DND-41 (cell line): ENCODE measurements at regions not wholly inside any gene's neighbourhood (a gene's known extent, or its start where the extent isn't known, plus 50 kb on each side); places are given as distances from the start of the nearest gene placed in this dataset.

ENCODE experiments used
- ATAC-seq: fragments of 200-7000 bp; cut with Tn5 transposase; 3 replicates; pipeline ENCODE4 v1.9.1; 2021; ENCODE audit warnings: low read depth; ENCODE audit not compliant: insufficient read depth
- DNase-seq: peaks from one replicate; pipeline ENCODE4 v3.0.0-alpha.2; 2020
- H2AFZ ChIP-seq: 2 replicates; pipeline ENCODE4 v1.6.0; 2012; ENCODE audit warnings: low read depth, low read length
- H3K27ac ChIP-seq: 2 replicates; pipeline ENCODE4 v1.5.1; 2012; ENCODE audit warnings: low read length, inconsistent platforms
- H3K27me3 ChIP-seq: fragments of 200-600 bp; sonication (generic); 2 replicates; pipeline ENCODE4 v1.6.0; 2012; ENCODE audit warnings: low read length, mild to moderate bottlenecking, inconsistent platforms; ENCODE audit not compliant: insufficient read depth, poor library complexity
- H3K36me3 ChIP-seq: 2 replicates; pipeline ENCODE4 v1.5.1; 2012; ENCODE audit warnings: low read length, inconsistent platforms; ENCODE audit not compliant: insufficient read depth
- H3K4me1 ChIP-seq: 2 replicates; pipeline ENCODE4 v1.5.1; 2012; ENCODE audit warnings: mild to moderate bottlenecking, low read length; ENCODE audit not compliant: insufficient read depth
- H3K4me2 ChIP-seq: 2 replicates; pipeline ENCODE4 v1.6.0; 2012; ENCODE audit warnings: mild to moderate bottlenecking, moderate library complexity, low read length, inconsistent platforms; ENCODE audit not compliant: insufficient read depth
- H3K4me3 ChIP-seq, 2 experiments: fragments of 200-600 bp in 1 of 2; shearing (Covaris generic) in 1 of 2; 2 replicates each; pipeline ENCODE4 v1.5.1; 2012 to 2016; ENCODE audit warnings: inconsistent platforms in 2 of 2, low read length in 2 of 2, mild to moderate bottlenecking in 2 of 2, low read depth in 1 of 2, moderate library complexity in 1 of 2
- H3K79me2 ChIP-seq: 2 replicates; pipeline ENCODE4 v1.6.0; 2012; ENCODE audit warnings: low read length, inconsistent platforms; ENCODE audit not compliant: insufficient read depth
- H3K9ac ChIP-seq: 2 replicates; pipeline ENCODE4 v1.6.0; 2012; ENCODE audit warnings: low read depth, mild to moderate bottlenecking, inconsistent platforms, low read length, moderate library complexity
- H3K9me3 ChIP-seq: 2 replicates; pipeline ENCODE4 v1.5.1; 2012; ENCODE audit warnings: low read length, moderate library complexity, mild to moderate bottlenecking, inconsistent platforms; ENCODE audit not compliant: insufficient read depth, severe bottlenecking
- H4K20me1 ChIP-seq: 2 replicates; pipeline ENCODE4 v1.6.0; 2012; ENCODE audit warnings: low read length; ENCODE audit not compliant: insufficient read depth
- EZH2 ChIP-seq: IDR thresholded peaks from 3 replicates; pipeline ENCODE4 v1.6.1; 2012; ENCODE audit warnings: borderline replicate concordance, low read depth, mild to moderate bottlenecking, moderate library complexity, low read length, inconsistent platforms; ENCODE audit not compliant: severe bottlenecking
- TF ChIP-seq, protein P1 (sequence below): IDR thresholded peaks from 2 replicates; pipeline ENCODE4 v1.5.1; 2012; ENCODE audit warnings: borderline replicate concordance, low read length, moderate library complexity, mild to moderate bottlenecking; ENCODE audit not compliant: poor library complexity, severe bottlenecking; ENCODE audit errors: extremely low read depth

DNA sequence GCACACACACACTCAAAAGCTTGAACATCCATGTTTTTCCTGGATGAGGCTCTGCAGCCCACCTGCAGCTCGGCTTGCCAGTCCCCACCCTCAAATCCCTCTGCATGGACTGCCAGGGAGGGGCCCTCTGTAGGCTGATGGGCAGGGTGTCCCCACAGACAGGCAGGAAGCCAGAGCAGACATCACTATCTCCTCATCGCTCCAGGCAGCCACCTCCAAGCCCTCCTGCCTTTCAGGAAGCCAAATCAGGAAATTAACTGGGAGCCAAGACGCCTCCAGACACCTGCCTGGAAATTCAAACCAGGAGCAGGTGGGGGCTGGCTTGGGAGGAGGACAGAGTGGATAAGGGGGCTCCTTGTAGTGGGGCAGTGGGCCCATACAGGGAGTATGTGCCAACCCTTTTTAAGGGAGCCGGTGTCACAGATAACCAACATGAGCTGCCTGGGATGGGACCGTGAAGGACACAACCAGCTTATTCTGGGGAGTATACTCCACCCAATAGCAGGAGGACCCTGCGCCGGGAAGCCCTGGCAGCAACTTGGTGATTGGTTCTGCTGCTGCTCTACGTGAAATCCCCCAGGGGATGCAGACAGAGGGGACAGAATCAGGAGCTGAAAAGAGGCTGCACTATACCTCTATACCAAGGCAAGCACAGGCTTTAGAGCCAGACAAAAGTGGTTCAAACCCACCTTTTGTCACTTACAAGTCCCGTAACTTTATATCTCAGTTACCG, 139.1 kb downstream of the CCT6B start:
- Histone ChIP-seq H3K4me2 (no peak overlapping the region), H3K27me3 (peaks cover 9% of the 10 kb centered on the region), H3K4me1 (no peaks in the 10 kb centered on the region), H3K4me3 (no peak overlapping the region), H3K9me3 (no peaks in the 10 kb centered on the region), H4K20me1 (peaks cover 3% of the 10 kb centered on the region; the same call in 1 of the 2 replicates), H3K9ac (no peak overlapping the region), H3K36me3 (no peaks in the 10 kb centered on the region), H3K27ac (no peak overlapping the region), H3K79me2 (no peaks in the 10 kb centered on the region), H2AFZ (no peak overlapping the region)
- DNase-seq, result no peak
- TF ChIP-seq, protein P1, sequence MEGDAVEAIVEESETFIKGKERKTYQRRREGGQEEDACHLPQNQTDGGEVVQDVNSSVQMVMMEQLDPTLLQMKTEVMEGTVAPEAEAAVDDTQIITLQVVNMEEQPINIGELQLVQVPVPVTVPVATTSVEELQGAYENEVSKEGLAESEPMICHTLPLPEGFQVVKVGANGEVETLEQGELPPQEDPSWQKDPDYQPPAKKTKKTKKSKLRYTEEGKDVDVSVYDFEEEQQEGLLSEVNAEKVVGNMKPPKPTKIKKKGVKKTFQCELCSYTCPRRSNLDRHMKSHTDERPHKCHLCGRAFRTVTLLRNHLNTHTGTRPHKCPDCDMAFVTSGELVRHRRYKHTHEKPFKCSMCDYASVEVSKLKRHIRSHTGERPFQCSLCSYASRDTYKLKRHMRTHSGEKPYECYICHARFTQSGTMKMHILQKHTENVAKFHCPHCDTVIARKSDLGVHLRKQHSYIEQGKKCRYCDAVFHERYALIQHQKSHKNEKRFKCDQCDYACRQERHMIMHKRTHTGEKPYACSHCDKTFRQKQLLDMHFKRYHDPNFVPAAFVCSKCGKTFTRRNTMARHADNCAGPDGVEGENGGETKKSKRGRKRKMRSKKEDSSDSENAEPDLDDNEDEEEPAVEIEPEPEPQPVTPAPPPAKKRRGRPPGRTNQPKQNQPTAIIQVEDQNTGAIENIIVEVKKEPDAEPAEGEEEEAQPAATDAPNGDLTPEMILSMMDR, result no peak
- TF ChIP-seq EZH2, result no peak
- ATAC-seq, result no peak

DNA sequence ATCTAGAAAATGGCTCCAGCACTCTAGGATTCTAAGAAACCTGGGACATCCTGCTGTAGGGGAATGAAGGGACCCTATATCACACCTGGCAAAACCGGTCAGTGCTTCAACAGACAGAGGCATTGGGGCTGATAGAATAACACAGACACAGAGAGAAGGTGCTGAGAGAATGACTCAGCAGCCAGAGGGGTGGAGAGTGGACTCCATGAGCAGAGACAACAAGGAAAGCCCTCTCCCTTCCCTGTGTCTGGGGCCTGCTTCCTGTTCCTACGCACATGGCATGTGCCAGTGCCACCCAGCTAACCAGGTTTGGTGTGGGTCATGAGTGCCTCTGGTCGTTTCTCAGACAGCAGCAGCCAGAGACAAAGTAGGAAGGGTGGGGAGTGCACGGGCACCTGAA, 140.3 kb downstream of the CCT6B start:
- no peaks in the 10 kb centered on the region for H3K9me3 ChIP-seq
- no peak overlapping the region for H3K27ac ChIP-seq
- ATAC-seq (no peak), DNase-seq (no peak)
- H4K20me1 ChIP-seq, result peaks cover 3% of the 10 kb centered on the region; the same call in 1 of the 2 replicates
- TF ChIP-seq EZH2, result no peak
- TF ChIP-seq, protein P1, result no peak
- H3K36me3 ChIP-seq, result no peaks in the 10 kb centered on the region
- H3K9ac ChIP-seq, result no peak overlapping the region
- no peak overlapping the region for H3K4me2 ChIP-seq
- H3K79me2 ChIP-seq, result no peaks in the 10 kb centered on the region
- H3K4me3 ChIP-seq, result no peak overlapping the region
- H2AFZ ChIP-seq, result no peak overlapping the region
- H3K27me3 ChIP-seq, result peaks cover 9% of the 10 kb centered on the region
- no peaks in the 10 kb centered on the region for H3K4me1 ChIP-seq

DNA sequence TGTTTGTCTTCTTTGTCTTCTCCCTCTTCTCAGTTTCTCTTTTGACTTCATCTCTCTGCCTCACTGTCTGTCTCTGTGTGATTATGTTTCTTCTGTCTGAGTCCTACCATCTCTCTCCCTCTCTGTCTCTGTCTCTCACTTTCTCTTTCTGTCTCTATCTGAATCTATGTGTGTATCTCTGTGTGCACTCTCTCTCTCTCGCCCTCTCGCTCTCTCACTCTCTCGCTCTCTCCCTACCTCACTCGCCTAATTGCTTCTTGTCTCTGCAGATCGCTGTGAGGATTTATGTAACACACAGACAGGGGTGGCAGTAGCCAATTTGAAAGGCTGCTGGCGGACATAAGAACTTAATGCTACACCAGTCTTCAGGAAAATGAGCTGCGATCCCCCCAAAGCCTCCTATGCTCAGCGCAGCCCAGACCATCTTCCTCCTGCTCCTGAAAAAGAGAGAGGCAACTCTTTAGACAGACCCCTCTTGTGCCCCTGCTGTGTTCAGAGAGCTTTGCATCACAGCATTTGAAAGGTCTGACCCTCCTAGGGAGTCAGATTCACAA, 140.9 kb downstream of the CCT6B start:
- TF ChIP-seq, protein P1, result no peak
- no peak for TF ChIP-seq EZH2
- Histone ChIP-seq H3K4me2 (no peak overlapping the region), H3K9me3 (no peaks in the 10 kb centered on the region), H3K4me1 (no peaks in the 10 kb centered on the region), H3K36me3 (no peaks in the 10 kb centered on the region), H3K27ac (no peak overlapping the region), H2AFZ (no peak overlapping the region), H3K4me3 (no peak overlapping the region), H4K20me1 (peaks cover 3% of the 10 kb centered on the region; the same call in 1 of the 2 replicates), H3K27me3 (peaks cover 9% of the 10 kb centered on the region), H3K9ac (no peak overlapping the region), H3K79me2 (no peaks in the 10 kb centered on the region)
- no peak for ATAC-seq
- no peak for DNase-seq
